ENCODE measurements at regions not wholly inside any gene's neighbourhood (a gene's known extent, or its start where the extent isn't known, plus 50 kb on each side); places are given as distances from the start of the nearest gene placed in this dataset.

DNA sequence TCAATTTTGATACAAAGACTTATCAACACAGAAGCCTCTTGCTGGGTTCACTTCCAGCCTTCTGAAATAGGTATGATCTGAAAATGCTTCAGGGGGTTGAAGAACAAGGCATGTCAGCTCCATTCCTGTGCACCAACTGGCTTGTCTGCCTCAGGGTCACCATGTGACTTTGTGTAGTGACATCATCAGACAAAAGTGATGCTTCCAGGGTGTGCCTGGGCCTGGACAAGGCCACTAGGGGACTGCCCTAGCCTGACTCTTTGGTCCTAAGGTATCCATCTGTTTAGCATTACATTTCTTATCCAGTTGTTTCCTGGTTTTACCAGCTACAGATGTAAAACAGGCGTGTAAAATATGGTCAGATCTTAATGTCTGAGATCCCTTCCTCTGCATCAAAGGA lies 155.6 kb downstream of the CAND1 start:
- no peak for DNase-seq (ENCODE audit: low read depth)
- TF ChIP-seq, protein P1, sequence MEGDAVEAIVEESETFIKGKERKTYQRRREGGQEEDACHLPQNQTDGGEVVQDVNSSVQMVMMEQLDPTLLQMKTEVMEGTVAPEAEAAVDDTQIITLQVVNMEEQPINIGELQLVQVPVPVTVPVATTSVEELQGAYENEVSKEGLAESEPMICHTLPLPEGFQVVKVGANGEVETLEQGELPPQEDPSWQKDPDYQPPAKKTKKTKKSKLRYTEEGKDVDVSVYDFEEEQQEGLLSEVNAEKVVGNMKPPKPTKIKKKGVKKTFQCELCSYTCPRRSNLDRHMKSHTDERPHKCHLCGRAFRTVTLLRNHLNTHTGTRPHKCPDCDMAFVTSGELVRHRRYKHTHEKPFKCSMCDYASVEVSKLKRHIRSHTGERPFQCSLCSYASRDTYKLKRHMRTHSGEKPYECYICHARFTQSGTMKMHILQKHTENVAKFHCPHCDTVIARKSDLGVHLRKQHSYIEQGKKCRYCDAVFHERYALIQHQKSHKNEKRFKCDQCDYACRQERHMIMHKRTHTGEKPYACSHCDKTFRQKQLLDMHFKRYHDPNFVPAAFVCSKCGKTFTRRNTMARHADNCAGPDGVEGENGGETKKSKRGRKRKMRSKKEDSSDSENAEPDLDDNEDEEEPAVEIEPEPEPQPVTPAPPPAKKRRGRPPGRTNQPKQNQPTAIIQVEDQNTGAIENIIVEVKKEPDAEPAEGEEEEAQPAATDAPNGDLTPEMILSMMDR (conservative IDR thresholded peaks at IDR 0.05; ENCODE audit: low read depth, low read length) = no peak
- no peak overlapping the region for H3K4me3 ChIP-seq (ENCODE audit: low read depth, low read length)

DNA sequence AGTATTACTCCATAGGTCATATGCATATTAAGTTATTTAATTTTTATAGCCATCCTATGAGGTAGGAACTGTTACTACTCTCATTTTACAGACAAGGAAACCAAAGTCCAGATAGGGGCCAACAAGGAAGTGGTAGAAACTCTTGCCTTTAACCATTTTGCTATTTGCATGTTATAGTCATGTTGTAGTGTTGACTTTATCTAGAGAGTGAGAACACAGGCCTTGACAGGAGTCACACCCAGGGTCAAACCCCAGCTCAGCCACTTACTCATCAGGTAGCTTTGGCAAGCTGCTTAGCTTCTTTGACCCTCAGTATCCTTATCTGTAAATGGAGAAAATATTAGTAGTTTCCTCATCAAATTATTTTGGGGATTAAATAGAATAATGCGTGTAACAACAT lies 156.2 kb downstream of the CAND1 start:
- TF ChIP-seq, protein P1 (conservative IDR thresholded peaks at IDR 0.05; ENCODE audit: low read depth, low read length) = no peak
- no peak overlapping the region for H3K4me3 ChIP-seq (ENCODE audit: low read depth, low read length)
- no peak for DNase-seq (ENCODE audit: low read depth)

DNA sequence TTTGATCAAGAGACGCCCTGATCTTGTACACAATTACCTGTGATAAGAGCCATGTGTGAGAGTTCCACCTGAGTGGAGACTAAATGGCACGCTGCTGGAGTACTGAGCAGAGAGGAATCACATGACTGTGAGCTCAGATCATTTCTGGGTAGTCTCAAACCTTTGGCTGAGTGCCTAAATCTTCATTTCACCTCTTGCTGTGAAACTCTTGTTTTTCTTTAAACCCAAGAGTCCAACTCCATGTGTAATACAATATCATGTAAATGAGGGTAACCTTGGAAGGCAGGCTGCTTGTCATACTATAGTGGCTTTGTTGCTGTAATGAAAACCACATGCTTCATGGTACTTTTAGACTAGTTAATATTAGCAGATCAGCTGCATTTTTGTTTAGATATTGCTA lies 156.9 kb downstream of the CAND1 start:
- TF ChIP-seq, protein P1 (conservative IDR thresholded peaks at IDR 0.05; ENCODE audit: low read depth, low read length) = no peak
- H3K4me3 ChIP-seq (ENCODE audit: low read depth, low read length) = no peak overlapping the region
- peak; percentile 97 for DNase-seq (ENCODE audit: low read depth)

DNA sequence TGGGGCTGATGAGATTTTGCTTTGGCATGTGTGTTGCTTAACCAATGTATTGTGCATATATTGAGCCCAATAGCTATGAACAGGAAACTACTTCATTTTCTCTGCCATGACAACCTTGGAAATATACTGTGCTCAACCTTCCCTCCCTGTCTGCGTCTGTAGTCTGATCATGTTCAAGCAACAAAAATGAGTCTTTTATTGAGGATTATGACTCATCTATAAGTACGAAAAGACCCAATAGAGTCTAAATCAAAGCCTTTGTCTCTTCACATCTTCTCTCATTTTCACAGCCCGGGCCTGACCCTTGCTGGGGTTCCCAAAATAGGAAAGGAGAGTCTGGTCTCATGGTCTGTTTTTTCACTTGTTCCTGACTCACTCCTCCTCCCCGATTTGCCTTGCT lies 158.2 kb downstream of the CAND1 start:
- DNase-seq (ENCODE audit: low read depth) = no peak
- TF ChIP-seq, protein P1 (conservative IDR thresholded peaks at IDR 0.05; ENCODE audit: low read depth, low read length) = no peak

DNA sequence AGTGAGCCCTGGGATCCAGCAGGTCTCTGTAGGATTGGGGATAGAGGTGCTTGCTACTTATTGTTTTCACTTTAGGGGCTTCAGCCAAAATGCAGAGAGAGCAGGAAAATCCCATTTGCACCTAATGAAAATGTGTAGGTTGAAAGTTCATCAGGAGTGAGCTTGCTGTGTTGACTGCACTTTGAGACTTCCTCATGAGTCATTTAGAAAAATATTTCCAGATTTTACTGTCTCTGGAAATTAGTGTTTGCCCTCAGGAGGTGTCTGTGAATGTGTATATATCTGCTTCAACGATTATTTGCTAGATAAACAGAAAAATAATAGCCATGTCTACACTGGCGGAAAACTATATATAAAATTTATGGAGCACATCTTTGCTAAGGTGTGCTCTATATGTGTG lies 159.3 kb downstream of the CAND1 start:
- DNase-seq (ENCODE audit: low read depth) = no peak

More for the DNA sequence above, 158.2 kb downstream of the CAND1 start:
- no peak overlapping the region for H3K4me3 ChIP-seq (ENCODE audit: low read depth, low read length)

DNA sequence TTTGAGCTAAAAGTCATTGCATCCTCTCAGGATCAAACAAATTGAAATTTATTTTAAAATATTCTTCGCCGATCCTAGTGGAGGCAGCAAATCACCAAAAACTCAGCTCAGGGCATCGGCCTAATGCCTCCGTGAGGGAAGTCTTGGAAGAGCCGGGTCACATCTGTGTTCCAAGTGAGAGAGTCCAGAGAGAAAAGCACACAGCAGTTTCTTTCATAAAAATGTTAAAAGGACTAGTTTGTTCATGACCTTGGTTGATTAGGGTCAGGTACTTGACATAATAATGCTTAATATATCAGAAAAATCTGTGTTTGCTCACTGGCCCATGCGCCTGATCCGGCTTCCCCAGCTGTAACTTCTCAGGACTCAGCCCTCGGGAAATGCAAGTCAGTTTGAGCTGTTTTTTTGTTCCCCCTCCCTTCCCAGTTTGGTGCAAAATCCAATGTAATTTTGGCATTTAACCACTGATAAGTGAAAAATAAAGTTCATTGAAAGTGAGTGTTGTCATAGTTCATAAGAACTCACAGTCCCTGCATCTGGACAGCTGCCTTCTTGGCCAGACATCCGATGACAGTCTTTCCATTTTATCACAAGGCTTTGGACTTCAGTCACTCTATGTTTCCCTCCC lies 161.7 kb downstream of the CAND1 start:
- DNase-seq (ENCODE audit: low read depth) = peak; percentile 31
- H3K4me3 ChIP-seq (ENCODE audit: low read depth, low read length) = no peak overlapping the region
- TF ChIP-seq, protein P1 (conservative IDR thresholded peaks at IDR 0.05; ENCODE audit: low read depth, low read length) = peak; percentile 26

More for the DNA sequence above, 159.3 kb downstream of the CAND1 start:
- H3K4me3 ChIP-seq (ENCODE audit: low read depth, low read length) = no peak overlapping the region
- TF ChIP-seq, protein P1 (conservative IDR thresholded peaks at IDR 0.05; ENCODE audit: low read depth, low read length) = no peak

DNA sequence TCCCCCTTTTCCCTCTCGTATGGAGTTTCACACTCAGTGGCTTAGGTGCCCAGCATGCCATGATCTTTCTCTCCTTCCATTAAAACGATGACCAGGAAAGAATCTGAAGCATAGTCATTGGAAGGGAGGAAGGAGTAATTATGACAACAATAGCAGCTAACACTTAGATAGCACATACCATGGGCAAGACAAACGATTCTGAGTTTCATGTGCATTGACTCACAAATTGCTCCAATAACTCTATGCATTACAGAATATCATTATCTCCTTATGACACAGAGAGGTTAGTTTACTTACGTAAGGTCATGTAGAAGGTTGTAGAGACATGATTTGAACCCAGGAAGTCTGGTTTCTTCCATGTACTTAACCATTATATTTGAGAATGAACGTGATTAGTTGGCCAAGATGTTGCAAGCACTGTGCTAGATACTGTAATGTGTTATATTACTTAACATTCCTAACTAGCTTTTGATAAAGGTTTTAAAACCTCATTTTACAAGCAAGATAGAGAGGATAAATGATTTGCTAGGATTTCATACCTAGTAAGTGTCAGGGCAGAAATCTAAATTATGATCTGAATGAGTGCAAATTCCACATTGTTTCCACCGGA lies 162.4 kb downstream of the CAND1 start:
- DNase-seq (ENCODE audit: low read depth) = no peak
- TF ChIP-seq, protein P1 (conservative IDR thresholded peaks at IDR 0.05; ENCODE audit: low read depth, low read length) = no peak
- no peak overlapping the region for H3K4me3 ChIP-seq (ENCODE audit: low read depth, low read length)

All from choroid plexus epithelial cell (primary cell).